NB4 (cell line): ENCODE measurements at regions not wholly inside any gene's neighbourhood (a gene's known extent, or its start where the extent isn't known, plus 50 kb on each side); places are given as distances from the start of the nearest gene placed in this dataset.

Experiments
- DNase-seq: peaks from one replicate; pipeline ENCODE4 v3.0.0; 2010; ENCODE audit warnings: low read depth
- H3K4me3 ChIP-seq: one replicate; pipeline ENCODE4 v1.5.1; 2011; ENCODE audit warnings: mild to moderate bottlenecking, low read depth, low read length, moderate library complexity
- MYC ChIP-seq: IDR thresholded peaks from 2 replicates; pipeline ENCODE4 v1.6.1; 2011; ENCODE audit warnings: low read depth, low read length
- POLR2A ChIP-seq: IDR thresholded peaks from 2 replicates; pipeline ENCODE4 v1.6.1; 2011; ENCODE audit warnings: mild to moderate bottlenecking; ENCODE audit not compliant: insufficient read length; ENCODE audit errors: extremely low read depth
- TF ChIP-seq, protein P1 (sequence below): IDR thresholded peaks from one replicate; pipeline ENCODE4 v1.5.1; 2012; ENCODE audit warnings: low read depth, low read length
- TF ChIP-seq, protein P2 (sequence below): IDR thresholded peaks from 2 replicates; pipeline ENCODE4 v1.6.1; 2011; ENCODE audit warnings: low read depth, low read length

DNA sequence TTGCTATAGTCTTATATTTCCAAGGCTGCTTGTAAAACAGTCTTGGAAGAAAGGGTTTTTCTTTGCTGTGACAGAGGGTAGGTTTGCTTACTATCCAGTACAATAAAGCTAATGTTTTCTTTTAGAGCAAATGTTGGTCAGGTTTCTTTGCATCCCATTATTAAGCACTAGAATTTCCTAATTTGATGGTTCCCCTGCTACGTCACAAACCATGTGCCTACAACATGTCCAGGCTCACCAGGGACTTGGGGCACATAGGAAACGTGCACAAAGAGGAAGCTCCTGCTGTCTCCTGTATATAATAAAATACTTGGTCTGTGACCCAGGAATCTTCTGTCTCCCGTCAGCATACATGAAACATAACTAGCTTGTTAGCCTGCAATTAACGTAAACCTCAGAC is 486.3 kb upstream of the LRFN5 start:
- TF ChIP-seq POLR2A (no peak), MYC (no peak)
- TF ChIP-seq, protein P1, sequence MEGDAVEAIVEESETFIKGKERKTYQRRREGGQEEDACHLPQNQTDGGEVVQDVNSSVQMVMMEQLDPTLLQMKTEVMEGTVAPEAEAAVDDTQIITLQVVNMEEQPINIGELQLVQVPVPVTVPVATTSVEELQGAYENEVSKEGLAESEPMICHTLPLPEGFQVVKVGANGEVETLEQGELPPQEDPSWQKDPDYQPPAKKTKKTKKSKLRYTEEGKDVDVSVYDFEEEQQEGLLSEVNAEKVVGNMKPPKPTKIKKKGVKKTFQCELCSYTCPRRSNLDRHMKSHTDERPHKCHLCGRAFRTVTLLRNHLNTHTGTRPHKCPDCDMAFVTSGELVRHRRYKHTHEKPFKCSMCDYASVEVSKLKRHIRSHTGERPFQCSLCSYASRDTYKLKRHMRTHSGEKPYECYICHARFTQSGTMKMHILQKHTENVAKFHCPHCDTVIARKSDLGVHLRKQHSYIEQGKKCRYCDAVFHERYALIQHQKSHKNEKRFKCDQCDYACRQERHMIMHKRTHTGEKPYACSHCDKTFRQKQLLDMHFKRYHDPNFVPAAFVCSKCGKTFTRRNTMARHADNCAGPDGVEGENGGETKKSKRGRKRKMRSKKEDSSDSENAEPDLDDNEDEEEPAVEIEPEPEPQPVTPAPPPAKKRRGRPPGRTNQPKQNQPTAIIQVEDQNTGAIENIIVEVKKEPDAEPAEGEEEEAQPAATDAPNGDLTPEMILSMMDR = no peak
- TF ChIP-seq, protein P2, sequence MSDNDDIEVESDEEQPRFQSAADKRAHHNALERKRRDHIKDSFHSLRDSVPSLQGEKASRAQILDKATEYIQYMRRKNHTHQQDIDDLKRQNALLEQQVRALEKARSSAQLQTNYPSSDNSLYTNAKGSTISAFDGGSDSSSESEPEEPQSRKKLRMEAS = no peak
- no peak for DNase-seq
- H3K4me3 ChIP-seq = no peak overlapping the region

DNA sequence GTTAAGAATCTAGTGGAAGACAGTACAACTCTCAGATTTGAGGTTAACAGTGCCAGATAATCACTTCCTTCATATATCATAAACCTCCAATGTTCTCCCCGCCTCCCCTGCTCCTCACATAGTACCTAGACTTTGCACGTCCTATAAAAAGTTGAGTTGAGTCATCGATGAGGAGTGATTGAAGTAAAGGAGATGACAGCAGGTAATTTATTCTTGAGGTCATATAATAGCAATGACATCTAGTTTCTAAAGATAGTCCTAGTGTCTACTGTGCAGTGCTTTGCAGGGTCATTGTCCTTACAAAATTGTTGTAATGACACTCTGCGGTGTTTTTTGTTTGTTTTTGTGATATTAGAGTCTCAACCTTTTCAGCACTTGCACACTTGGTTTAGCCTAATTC is 510.5 kb upstream of the LRFN5 start:
- no peak overlapping the region for H3K4me3 ChIP-seq
- TF ChIP-seq MYC (no peak), POLR2A (no peak)
- TF ChIP-seq, protein P1 = no peak
- TF ChIP-seq, protein P2 = no peak
- no peak for DNase-seq

GRCh38 chr14:41087056-41087455 is 519.6 kb upstream of the LRFN5 start:
- no peak for TF ChIP-seq POLR2A
- TF ChIP-seq, protein P1 = no peak
- TF ChIP-seq MYC = no peak
- TF ChIP-seq, protein P2 = no peak
- H3K4me3 ChIP-seq = no peak overlapping the region
- no peak for DNase-seq

- no peak overlapping the region for H3K4me3 ChIP-seq
- no peak for TF ChIP-seq POLR2A
- no peak for TF ChIP-seq MYC
- TF ChIP-seq, protein P2 = no peak
- TF ChIP-seq, protein P1 = no peak
- DNase-seq = no peak
Measured at GRCh38 chr14:41073544-41073943, 533.1 kb upstream of the LRFN5 start.

- H3K4me3 ChIP-seq = no peak overlapping the region
- TF ChIP-seq MYC (no peak), POLR2A (no peak)
- TF ChIP-seq, protein P1 = no peak
- TF ChIP-seq, protein P2 = no peak
- no peak for DNase-seq
Measured at GRCh38 chr14:41072776-41073175, 533.9 kb upstream of the LRFN5 start.

- TF ChIP-seq, protein P1 = no peak
- TF ChIP-seq, protein P2 = no peak
- TF ChIP-seq POLR2A (no peak), MYC (no peak)
- DNase-seq = no peak
- no peak overlapping the region for H3K4me3 ChIP-seq
Measured at GRCh38 chr14:41071351-41071750, 535.3 kb upstream of the LRFN5 start.
